Sigmoid colon (tissue), 4 donors: ENCODE measurements at regions not wholly inside any gene's neighbourhood (a gene's known extent, or its start where the extent isn't known, plus 50 kb on each side); places are given as distances from the start of the nearest gene placed in this dataset.

Experiments
- EP300 ChIP-seq, 4 donors: sonication (generic); formaldehyde crosslinking; IDR thresholded peaks; one replicate each; pipeline ENCODE4 v1.6.1; 2017; ENCODE audit warnings: antibody characterized with exemption in 4 of 4
- POLR2A ChIP-seq, 2 donors: fragments of 450-650 bp; IDR thresholded peaks; one replicate each; pipeline ENCODE4 v1.6.1; 2016; ENCODE audit warnings: antibody characterized with exemption in 2 of 2, mild to moderate bottlenecking in 2 of 2, moderate library complexity in 2 of 2
- TF ChIP-seq, protein P1 (sequence below), 4 experiments: fragments of 450-650 bp in 3 of 4; fragments of 200-600 bp in 1 of 4; IDR thresholded peaks; one replicate each; pipeline ENCODE4 v1.5.1; 2016 to 2019; ENCODE audit warnings: antibody characterized with exemption in 4 of 4, mild to moderate bottlenecking in 3 of 4, moderate library complexity in 2 of 4

DNA sequence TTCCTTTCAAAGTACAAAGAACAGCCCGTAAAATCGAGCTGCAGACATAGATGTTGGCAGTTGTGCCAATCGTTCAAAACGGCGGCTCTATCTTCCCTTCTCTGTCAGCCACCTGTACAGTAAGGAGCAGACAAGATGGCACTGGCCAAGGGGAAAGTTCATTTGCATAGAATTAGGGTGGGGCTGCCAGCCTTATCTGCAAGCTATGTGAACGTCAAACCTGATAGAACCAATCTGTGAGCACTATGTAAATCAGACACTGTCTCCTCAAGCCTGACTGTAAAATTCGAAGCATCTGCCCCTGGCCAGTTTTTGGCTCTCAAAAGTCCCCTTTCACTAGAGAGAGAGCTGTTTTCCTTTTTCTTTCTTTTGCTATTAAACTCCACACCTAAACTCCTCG, 374.5 kb downstream of the EPM2A start:
- TF ChIP-seq, protein P1, sequence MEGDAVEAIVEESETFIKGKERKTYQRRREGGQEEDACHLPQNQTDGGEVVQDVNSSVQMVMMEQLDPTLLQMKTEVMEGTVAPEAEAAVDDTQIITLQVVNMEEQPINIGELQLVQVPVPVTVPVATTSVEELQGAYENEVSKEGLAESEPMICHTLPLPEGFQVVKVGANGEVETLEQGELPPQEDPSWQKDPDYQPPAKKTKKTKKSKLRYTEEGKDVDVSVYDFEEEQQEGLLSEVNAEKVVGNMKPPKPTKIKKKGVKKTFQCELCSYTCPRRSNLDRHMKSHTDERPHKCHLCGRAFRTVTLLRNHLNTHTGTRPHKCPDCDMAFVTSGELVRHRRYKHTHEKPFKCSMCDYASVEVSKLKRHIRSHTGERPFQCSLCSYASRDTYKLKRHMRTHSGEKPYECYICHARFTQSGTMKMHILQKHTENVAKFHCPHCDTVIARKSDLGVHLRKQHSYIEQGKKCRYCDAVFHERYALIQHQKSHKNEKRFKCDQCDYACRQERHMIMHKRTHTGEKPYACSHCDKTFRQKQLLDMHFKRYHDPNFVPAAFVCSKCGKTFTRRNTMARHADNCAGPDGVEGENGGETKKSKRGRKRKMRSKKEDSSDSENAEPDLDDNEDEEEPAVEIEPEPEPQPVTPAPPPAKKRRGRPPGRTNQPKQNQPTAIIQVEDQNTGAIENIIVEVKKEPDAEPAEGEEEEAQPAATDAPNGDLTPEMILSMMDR (IDR thresholded peaks at IDR 0.05), result no peak
- TF ChIP-seq POLR2A (IDR thresholded peaks at IDR 0.05) (no peak), EP300 (IDR thresholded peaks at IDR 0.05) (no peak)
